ENCODE measurements at regions not wholly inside any gene's neighbourhood (a gene's known extent, or its start where the extent isn't known, plus 50 kb on each side); places are given as distances from the start of the nearest gene placed in this dataset.

DNA sequence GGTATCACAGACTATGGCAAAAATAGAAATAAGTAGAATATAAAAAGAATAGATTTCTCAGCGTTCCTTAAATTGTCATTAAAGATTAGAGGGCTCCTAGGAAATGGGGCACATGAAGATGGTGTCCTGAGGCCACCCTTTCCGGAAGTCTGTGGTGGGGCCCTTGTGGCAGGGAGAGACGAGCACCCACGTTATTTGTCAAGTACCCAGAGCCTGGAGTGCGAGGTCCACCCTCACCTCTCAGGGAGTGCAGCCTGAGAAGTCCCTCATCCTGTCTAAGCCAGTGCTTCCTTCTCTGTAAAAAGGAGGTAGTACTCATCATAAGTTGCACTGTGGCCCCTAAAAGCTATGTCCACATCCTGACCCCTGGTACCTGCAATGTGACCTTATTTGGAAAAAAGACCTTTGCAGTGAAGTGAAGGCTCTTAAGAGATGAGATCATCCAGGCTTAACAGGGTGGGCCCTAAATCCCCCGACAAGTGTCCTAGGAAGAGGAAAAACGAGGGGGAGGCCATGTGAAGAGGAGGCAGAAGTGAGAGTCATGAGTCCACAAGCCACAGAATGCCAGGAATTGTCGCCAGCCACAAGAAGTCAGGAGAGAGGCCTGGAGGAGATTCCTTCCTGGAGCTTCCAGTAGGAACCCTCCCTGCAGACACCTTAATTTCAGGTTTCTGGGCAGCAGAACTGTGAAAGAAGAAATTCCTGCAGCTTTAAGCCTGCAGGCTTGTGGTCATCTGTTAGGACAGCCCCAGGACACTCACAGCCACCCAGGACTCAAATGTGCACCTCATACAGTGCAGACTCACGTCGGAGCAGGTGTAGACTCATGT, 76.8 kb upstream of the CCND1 start:
- Mint-ChIP-seq H3K27ac (no peak overlapping the region), H3K4me3 (no peak overlapping the region), H3K36me3 (no peaks in the 10 kb centered on the region), H3K9me3 (ENCODE audit: low read depth) (peaks cover 4% of the 10 kb centered on the region), H3K4me1 (ENCODE audit: low read depth) (peaks cover 11% of the 10 kb centered on the region), H3K27me3 (peaks cover 7% of the 10 kb centered on the region)

DNA sequence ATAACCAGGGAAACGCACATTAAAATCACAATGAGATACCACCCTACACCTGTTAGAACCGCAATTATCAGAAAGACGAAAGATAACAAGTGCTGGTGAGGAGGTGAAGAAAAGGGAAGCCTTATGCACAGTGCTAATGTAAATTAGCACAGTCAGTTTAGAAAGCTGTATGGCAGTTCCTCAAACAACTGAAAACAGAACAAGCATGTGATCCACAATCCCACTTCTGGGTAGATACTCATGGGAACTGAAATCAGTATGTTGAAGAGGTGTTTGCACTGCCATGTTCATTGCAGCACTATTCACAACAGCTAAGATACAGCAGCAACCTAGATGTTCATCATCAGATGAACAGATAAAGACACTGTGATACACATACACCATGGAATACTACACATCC, 75.0 kb upstream of the CCND1 start:
- Mint-ChIP-seq H3K27ac (no peak overlapping the region), H3K4me3 (no peak overlapping the region), H3K4me1 (ENCODE audit: low read depth) (no peaks in the 10 kb centered on the region), H3K36me3 (no peaks in the 10 kb centered on the region), H3K9me3 (ENCODE audit: low read depth) (peaks cover 4% of the 10 kb centered on the region), H3K27me3 (peaks cover 2% of the 10 kb centered on the region)

DNA sequence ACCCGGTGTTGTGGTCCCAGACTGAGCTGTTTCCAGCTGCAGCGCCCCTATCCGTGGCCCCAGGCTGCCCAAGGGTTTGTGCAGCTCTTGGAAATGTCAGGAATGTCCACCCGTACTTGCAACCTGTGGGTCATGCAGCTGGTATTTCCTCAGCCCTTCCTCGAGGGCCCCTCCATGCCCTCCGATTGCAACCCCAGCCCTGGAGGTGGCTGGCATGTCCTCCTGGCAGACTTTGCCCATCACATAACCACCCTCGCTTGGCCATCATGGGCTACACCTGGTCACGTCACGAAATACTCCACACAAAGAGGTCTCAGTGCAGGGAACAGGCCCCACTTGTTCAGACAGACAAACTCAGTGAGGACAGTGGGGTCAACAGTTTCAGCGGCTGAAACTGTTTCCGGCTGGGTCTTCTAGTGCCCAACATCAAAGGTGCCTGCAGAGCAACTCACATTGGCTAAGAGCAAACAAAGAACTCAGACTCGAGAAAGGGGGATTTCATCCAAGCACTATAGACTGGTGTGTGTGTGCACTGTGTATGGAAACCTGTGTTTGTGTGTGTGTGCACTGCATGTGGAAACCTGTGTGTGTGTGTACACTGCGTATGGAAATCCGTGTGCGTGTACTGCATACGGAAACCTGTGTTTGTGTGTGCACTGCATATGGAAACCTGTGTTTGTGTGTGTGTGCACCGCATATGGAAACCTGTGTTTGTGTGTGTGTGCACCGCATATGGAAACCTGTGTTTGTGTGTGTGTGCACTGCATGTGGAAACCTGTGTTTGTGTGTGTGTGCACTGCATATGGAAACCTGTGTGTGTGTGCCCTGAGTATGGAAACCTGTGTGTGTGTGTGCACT, 72.8 kb upstream of the CCND1 start:
- Mint-ChIP-seq H3K27ac (no peak overlapping the region), H3K27me3 (peaks cover 8% of the 10 kb centered on the region), H3K36me3 (no peaks in the 10 kb centered on the region), H3K9me3 (ENCODE audit: low read depth) (peaks cover 4% of the 10 kb centered on the region), H3K4me1 (ENCODE audit: low read depth) (no peaks in the 10 kb centered on the region), H3K4me3 (no peak overlapping the region)

DNA sequence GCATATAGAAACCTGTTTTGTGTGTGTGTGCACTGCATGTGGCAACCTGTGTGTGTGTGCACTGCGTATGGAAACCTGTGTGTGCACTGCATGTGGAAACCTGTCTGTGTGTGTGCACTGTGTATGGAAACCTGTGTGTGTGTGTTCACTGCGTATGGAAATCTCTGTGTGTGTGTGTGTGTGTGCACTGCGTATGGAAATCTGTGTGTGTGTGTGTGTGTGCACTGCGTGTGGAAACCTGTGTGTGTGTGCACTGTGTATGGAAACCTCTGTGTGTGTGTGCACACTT, 72.2 kb upstream of the CCND1 start:
- no peaks in the 10 kb centered on the region for H3K36me3 Mint-ChIP-seq
- peaks cover 10% of the 10 kb centered on the region for H3K27me3 Mint-ChIP-seq
- H3K4me3 Mint-ChIP-seq, result no peak overlapping the region
- H3K4me1 Mint-ChIP-seq (ENCODE audit: low read depth), result no peaks in the 10 kb centered on the region
- peaks cover 4% of the 10 kb centered on the region for H3K9me3 Mint-ChIP-seq (ENCODE audit: low read depth)
- no peak overlapping the region for H3K27ac Mint-ChIP-seq

DNA sequence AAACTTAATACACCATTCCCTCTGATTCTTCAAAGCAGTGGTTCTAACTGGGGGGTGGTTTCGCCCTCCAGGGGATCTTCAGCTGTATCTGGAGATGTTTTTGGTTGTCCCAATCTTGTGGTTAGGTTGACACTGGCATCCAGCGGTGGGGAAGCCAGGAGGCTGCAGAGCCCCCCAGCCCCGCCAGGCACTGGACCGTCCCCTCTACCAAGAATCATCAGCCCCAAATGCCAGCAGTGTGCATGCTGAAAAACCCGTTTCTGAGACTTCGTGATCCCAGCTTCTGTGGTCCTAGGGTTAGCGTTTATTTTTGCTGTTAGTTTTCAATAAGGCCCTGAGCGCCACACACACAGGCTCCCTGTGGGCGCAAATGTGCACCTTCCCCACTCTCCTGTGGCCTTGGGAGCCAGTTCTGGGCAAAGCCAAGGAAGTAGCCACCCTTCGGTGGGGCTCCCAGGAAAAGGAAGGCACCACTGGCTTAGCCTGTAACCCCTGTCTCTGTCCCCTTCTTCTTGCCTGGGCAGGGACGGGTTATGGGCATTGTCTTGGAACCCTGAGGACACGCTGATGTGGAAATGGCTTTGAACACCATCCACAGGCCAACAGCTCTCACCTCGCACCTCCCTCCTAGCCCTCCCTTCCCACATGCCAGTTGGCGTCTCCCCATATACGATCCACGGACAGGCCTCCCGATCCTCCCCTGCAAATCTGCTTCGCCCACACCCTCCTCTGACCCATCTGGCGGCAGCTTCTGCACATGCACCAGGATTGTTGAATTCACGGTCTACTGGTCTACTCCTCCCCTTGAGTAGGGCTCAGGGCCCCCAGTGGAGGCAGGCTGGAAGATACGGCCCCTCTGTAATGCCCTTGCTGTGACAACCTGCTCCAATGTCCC, 71.4 kb upstream of the CCND1 start:
- H3K27me3 Mint-ChIP-seq, result peaks cover 10% of the 10 kb centered on the region
- H3K36me3 Mint-ChIP-seq, result no peaks in the 10 kb centered on the region
- no peak overlapping the region for H3K27ac Mint-ChIP-seq
- no peak overlapping the region for H3K4me3 Mint-ChIP-seq
- no peaks in the 10 kb centered on the region for H3K4me1 Mint-ChIP-seq (ENCODE audit: low read depth)
- H3K9me3 Mint-ChIP-seq (ENCODE audit: low read depth), result peaks cover 4% of the 10 kb centered on the region

DNA sequence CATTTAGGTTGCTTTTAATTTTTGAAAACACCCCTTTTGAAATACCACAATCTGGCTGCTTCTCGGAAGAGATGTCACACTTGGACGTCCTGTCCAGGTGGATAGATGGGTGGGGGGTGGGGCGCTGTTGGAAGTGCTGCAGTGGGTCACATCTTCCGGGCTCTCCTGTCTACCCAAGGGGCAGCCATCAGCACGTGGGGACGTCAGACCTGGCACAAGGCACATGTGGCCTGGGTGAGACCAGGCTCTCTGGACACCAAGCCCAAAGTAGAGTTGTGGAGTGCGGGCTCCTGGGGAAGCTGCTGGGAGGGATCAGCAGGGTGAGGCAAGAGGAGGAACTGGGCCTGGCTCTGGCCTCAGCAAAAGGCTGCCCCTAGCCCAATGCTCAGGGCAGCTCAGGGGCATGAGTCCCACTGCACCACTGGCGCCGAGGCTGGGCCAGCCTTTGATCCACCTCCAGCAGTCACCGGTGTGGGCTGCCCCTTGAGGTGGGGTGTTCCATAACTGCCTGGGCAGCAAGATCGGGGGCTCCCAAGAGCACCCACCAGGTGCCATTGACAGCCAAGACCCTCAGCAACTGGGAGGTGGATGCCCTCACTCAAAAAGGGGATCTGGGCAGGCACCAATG, 68.6 kb upstream of the CCND1 start:
- Mint-ChIP-seq H3K4me1 (ENCODE audit: low read depth) (no peaks in the 10 kb centered on the region), H3K9me3 (ENCODE audit: low read depth) (no peaks in the 10 kb centered on the region), H3K27me3 (peaks cover 19% of the 10 kb centered on the region), H3K27ac (no peak overlapping the region), H3K36me3 (no peaks in the 10 kb centered on the region), H3K4me3 (no peak overlapping the region)

DNA sequence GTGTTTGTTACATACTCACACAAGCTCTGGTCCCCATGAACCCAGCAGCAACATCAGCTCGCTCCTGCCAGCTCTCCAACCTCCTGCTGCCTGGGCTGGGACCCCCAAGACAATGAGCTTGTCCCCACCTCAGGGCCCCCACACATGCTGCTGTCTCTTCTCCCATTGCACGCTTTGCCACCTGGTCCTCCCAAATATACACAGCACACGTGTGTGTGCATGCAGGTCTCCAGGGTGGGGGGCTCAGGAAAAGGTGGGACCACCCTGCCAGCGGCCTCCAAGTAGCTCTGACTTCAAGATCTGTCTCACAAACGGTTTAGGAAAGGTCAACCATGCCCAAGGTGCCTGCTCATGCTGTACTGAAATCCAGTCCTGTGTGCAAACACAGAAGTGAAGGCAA, 68.1 kb upstream of the CCND1 start:
- Mint-ChIP-seq H3K4me1 (ENCODE audit: low read depth) (no peaks in the 10 kb centered on the region), H3K27me3 (peaks cover 22% of the 10 kb centered on the region), H3K36me3 (no peaks in the 10 kb centered on the region), H3K27ac (no peak overlapping the region), H3K4me3 (no peak overlapping the region), H3K9me3 (ENCODE audit: low read depth) (no peaks in the 10 kb centered on the region)

DNA sequence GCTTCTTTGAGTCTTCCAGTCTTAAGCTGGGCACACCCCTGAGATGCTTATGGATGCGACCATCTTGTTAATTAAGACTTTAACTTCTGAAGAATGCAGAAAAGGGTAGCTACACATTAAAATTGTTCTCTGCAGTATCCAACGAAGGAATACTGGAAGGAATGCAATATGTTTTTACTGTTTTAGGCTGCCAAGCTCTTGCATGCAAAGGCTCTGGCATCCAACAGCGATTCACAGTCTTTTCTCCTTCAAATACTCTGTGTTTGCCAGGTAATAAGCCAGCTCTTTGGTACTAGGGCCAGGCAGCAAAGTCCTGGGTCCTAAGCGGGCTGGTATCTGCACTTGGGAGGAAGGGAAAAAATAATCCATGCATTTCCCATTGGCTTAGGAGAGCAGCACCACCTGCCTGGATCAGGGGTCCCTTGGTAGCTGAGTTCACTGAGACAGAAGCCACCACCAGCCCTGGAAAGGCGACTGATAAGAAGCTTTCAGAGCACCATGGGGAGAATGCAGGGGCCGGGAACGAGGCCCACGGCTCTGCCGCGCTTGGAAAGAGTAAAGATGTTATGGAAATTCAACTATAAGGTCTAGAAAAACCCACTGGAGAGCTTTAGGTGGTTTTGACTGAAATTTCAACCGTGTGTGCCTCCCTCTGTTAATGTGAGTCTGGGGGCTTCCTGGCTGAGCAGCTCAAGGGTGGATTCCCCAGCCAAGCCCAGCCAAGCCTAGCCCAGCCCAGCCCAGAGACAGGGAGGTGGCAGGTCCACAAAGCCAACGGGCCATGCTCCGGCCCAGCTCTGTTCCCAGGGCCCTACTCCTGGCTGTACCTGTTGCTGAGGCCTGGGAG, 67.0 kb upstream of the CCND1 start:
- Mint-ChIP-seq H3K27ac (no peak overlapping the region), H3K9me3 (ENCODE audit: low read depth) (no peaks in the 10 kb centered on the region), H3K4me3 (no peak overlapping the region), H3K36me3 (no peaks in the 10 kb centered on the region), H3K4me1 (ENCODE audit: low read depth) (no peaks in the 10 kb centered on the region), H3K27me3 (peaks cover 24% of the 10 kb centered on the region)

DNA sequence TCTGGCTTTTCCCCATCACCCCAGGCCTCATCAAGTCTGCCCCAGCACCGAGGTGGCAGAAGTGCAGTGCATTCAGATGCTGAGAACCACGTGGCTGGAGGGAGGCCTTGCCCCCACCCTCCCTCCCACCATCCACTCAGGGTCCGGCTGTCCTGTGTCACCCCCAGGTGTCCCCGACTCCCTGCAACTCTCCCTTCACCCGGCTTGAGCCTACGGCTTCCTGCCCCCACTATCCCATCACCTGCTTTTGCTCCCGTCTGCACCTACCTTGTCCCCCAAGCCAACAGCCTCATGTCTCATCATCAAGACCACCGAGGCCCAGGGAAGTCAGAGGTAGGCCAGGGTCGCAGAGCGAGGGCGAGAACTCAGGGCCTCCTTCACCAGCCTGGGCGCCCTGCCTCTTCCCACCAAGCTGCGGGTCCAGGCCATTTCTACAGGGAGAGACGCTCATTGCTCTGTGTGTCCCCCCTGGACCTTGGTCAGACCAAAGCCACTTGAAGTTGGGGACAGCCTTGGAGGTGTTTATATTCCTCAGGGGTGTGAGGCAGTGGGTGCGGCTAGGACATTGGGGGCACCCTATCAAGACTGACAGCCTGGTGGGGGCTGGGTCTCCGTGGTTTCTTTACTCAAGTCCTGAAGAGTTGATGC, 66.2 kb upstream of the CCND1 start:
- no peak overlapping the region for H3K4me3 Mint-ChIP-seq
- no peaks in the 10 kb centered on the region for H3K9me3 Mint-ChIP-seq (ENCODE audit: low read depth)
- peaks cover 24% of the 10 kb centered on the region for H3K27me3 Mint-ChIP-seq
- H3K36me3 Mint-ChIP-seq, result no peaks in the 10 kb centered on the region
- no peak overlapping the region for H3K27ac Mint-ChIP-seq
- no peaks in the 10 kb centered on the region for H3K4me1 Mint-ChIP-seq (ENCODE audit: low read depth)

DNA sequence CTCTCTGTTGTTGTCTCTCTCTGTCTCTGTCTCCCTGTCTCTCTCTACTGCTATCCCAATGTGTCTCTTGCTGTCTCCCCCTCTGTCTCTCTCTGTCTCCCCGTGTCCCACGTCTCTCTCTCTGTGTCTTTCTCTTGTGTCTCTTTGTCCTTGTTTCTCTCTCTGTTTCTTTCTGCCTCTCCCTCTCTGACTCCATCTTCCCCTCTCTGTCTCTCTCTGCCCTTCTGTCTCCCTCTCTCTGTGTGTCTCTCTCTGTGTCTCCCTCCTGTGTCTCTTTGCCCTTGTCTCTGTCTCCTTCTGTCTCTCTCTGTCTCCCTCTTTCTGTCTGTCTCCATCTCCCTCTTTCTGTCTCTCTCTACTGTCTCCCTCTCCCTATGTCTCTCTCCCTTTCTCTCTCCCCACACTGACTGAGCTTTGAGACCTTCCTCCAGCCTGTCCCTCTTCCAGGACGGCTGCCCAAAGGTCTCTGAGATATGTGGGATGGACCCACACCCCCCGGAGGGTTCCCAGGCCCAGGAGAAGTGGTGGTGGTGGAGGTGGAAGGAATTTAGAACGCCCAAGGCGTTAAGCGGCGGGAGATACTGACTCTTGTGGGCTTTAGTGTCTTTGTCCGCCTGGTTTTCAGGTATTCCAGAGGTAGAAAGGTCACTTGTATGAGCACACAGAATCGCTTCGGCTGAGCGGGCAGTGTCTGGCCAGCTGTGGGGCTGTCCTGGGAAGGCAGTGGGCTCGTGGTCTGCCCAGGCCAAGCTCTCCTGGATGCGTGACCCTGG, 65.5 kb upstream of the CCND1 start:
- Mint-ChIP-seq H3K9me3 (ENCODE audit: low read depth) (no peaks in the 10 kb centered on the region), H3K36me3 (no peaks in the 10 kb centered on the region), H3K4me3 (no peak overlapping the region), H3K4me1 (ENCODE audit: low read depth) (no peaks in the 10 kb centered on the region), H3K27ac (no peak overlapping the region), H3K27me3 (peaks cover 24% of the 10 kb centered on the region)

DNA sequence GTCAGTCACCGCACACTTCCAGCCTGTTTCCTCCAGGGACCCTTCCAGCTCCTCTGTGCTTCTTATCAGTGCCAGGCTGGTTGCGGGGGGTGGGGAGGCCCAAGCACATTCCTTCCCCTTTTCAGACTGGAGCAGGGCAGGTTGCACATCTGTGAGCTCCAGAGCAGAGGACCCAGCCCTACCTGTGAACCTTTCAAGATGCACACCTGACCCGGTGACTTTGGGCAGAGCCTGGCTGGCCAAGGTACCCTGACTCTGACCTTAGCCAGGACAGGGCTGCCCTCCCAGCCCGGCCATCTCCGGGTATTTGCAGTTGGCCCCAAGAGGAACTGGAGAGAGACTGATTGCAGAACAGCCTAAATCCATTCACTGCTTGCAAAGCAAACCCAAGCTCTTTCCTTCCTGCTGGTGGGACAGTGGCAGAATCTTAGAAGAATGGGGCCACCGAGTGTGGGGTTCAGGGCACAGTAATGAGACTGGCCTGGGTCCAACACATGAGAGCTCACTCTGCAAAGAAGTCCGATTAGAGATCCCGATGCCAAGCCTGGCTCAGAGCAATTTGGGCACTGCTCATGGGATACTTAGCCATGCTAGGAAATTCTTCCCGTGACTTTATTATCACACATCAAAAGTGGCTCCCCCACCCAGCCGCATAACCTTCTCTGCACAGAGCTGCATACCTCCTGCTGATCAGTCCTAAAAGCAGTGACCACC, 64.7 kb upstream of the CCND1 start:
- Mint-ChIP-seq H3K4me1 (ENCODE audit: low read depth) (no peaks in the 10 kb centered on the region), H3K27ac (no peak overlapping the region), H3K4me3 (no peak overlapping the region), H3K36me3 (no peaks in the 10 kb centered on the region), H3K27me3 (peaks cover 24% of the 10 kb centered on the region), H3K9me3 (ENCODE audit: low read depth) (no peaks in the 10 kb centered on the region)

DNA sequence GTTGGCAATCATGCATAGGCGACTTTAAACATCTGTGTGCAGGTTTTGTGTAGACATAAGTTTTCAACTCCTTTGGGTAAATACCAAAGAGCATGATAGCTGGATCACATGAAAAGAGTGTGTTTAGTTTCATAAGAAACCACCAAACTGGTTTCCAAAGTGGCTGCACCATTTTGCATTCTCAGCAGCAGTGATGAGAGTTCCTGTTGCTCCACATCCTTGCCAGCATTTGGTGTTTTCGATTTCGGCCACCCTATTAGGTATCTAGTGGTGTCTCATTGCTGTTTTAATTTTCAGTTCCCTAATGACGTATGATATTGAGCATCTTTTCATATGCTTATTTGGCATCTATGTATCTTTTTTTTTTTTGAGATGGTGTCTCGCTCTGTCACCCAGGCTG, 62.8 kb upstream of the CCND1 start:
- H3K27me3 Mint-ChIP-seq, result peaks cover 17% of the 10 kb centered on the region
- no peaks in the 10 kb centered on the region for H3K4me1 Mint-ChIP-seq (ENCODE audit: low read depth)
- H3K4me3 Mint-ChIP-seq, result no peak overlapping the region
- H3K27ac Mint-ChIP-seq, result no peak overlapping the region
- H3K36me3 Mint-ChIP-seq, result no peaks in the 10 kb centered on the region
- H3K9me3 Mint-ChIP-seq (ENCODE audit: low read depth), result no peaks in the 10 kb centered on the region
